ENCODE measurements at regions not wholly inside any gene's neighbourhood (a gene's known extent, or its start where the extent isn't known, plus 50 kb on each side); places are given as distances from the start of the nearest gene placed in this dataset.
A peak's percentile ranks its signal among the peaks of the same experiment; 100 is the strongest.

- DNase-seq = no peak
Measured at GRCh38 chr6:14187406-14187805, 69.8 kb downstream of the CD83 start.

- DNase-seq = no peak
Measured at GRCh38 chr6:14189074-14189473, 71.5 kb downstream of the CD83 start.

- DNase-seq = no peak
Measured at GRCh38 chr6:14190191-14190928, 72.8 kb downstream of the CD83 start.

- no peak for DNase-seq
Measured at GRCh38 chr6:14190929-14191224, 73.3 kb downstream of the CD83 start.

- no peak for DNase-seq
Measured at GRCh38 chr6:14191761-14192160, 74.2 kb downstream of the CD83 start.

- no peak for DNase-seq
Measured at GRCh38 chr6:14192216-14192788, 74.7 kb downstream of the CD83 start.

GRCh38 chr6:14193524-14193923 lies 76.0 kb downstream of the CD83 start:
- no peak for DNase-seq

- DNase-seq = no peak
Measured at GRCh38 chr6:14194483-14194882, 76.9 kb downstream of the CD83 start.

GRCh38 chr6:14194976-14195375 lies 77.4 kb downstream of the CD83 start:
- no peak for DNase-seq

GRCh38 chr6:14196026-14196425 lies 78.5 kb downstream of the CD83 start:
- DNase-seq = no peak

GRCh38 chr6:14197118-14197517 lies 79.5 kb downstream of the CD83 start:
- no peak for DNase-seq

- DNase-seq = no peak
Measured at GRCh38 chr6:14200047-14200446, 82.5 kb downstream of the CD83 start.

- no peak for DNase-seq
Measured at GRCh38 chr6:14202947-14203346, 85.4 kb downstream of the CD83 start.

GRCh38 chr6:14206391-14206790 lies 88.8 kb downstream of the CD83 start:
- DNase-seq = no peak

- no peak for DNase-seq
Measured at GRCh38 chr6:14207448-14207847, 89.9 kb downstream of the CD83 start.

- no peak for DNase-seq
Measured at GRCh38 chr6:14209000-14209399, 91.4 kb downstream of the CD83 start.

- no peak for DNase-seq
Measured at GRCh38 chr6:14210077-14210476, 92.5 kb downstream of the CD83 start.

- DNase-seq = peak; percentile 94
Measured at GRCh38 chr6:14210663-14211561, 93.3 kb downstream of the CD83 start.

- peak; percentile 76 for DNase-seq
Measured at GRCh38 chr6:14211562-14211942, 94.0 kb downstream of the CD83 start.

GRCh38 chr6:14212020-14212419 lies 94.4 kb downstream of the CD83 start:
- peak; percentile 67 for DNase-seq

- DNase-seq = no peak
Measured at GRCh38 chr6:14212632-14213031, 95.1 kb downstream of the CD83 start.

GRCh38 chr6:14216946-14217684 lies 99.5 kb downstream of the CD83 start:
- DNase-seq = no peak
